CD14-positive monocyte (primary cell): ENCODE measurements at regions not wholly inside any gene's neighbourhood (a gene's known extent, or its start where the extent isn't known, plus 50 kb on each side); places are given as distances from the start of the nearest gene placed in this dataset.

Experiments
- DNase-seq, 3 donors: peaks; one replicate each; pipeline ENCODE4 v3.0.0-alpha.2; 2011 to 2022
- H2AFZ ChIP-seq: 2 replicates; pipeline ENCODE4 v1.6.0; 2012; ENCODE audit warnings: mild to moderate bottlenecking, low read depth, low read length, inconsistent platforms; ENCODE audit not compliant: insufficient read depth, poor library complexity, severe bottlenecking
- H3K27ac ChIP-seq, 2 donors: 1 replicate in 1 of 2; 2 replicates in 1 of 2; pipeline ENCODE4 v1.5.1; 2012 to 2013; ENCODE audit warnings: low read length in 2 of 2, control low read depth in 1 of 2, inconsistent platforms in 1 of 2, low read depth in 1 of 2, mild to moderate bottlenecking in 1 of 2
- H3K27me3 ChIP-seq, 2 donors: one replicate each; pipeline versions ENCODE4 v1.6.0 to v1.6.1; 2011 to 2013; ENCODE audit warnings: low read length in 2 of 2; ENCODE audit not compliant: control insufficient read depth in 2 of 2, insufficient read depth in 2 of 2
- H3K36me3 ChIP-seq, 2 donors: replicated peaks in 1 of 2; 1 replicate in 1 of 2; 2 replicates in 1 of 2; pipeline versions ENCODE4 v1.5.1 to v1.6.1; 2012 to 2013; ENCODE audit warnings: low read length in 2 of 2, control low read depth in 1 of 2, inconsistent platforms in 1 of 2, mild to moderate bottlenecking in 1 of 2; ENCODE audit not compliant: insufficient read depth in 2 of 2, control insufficient read depth in 1 of 2
- H3K4me1 ChIP-seq, 2 donors: 1 replicate in 1 of 2; 2 replicates in 1 of 2; pipeline versions ENCODE4 v1.5.1 to v1.6.1; 2012 to 2013; ENCODE audit warnings: low read length in 2 of 2, control low read depth in 1 of 2, inconsistent platforms in 1 of 2, mild to moderate bottlenecking in 1 of 2, moderate library complexity in 1 of 2; ENCODE audit not compliant: insufficient read depth in 2 of 2, control insufficient read depth in 1 of 2
- H3K4me2 ChIP-seq: replicated peaks from 2 replicates; pipeline ENCODE3; 2012; ENCODE audit warnings: low read length, moderate library complexity, mild to moderate bottlenecking; ENCODE audit not compliant: poor library complexity, severe bottlenecking; ENCODE audit errors: extremely low read depth
- H3K4me3 ChIP-seq, 3 experiments: fragments of 200-600 bp in 1 of 3; sonication (generic) in 1 of 3; replicated peaks in 1 of 3; 1 replicate in 2 of 3; 2 replicates in 1 of 3; pipeline ENCODE4 v1.5.1; 2011 to 2013; ENCODE audit warnings: low read length in 3 of 3, mild to moderate bottlenecking in 3 of 3, control low read depth in 2 of 3, low read depth in 2 of 3, inconsistent platforms in 1 of 3, moderate library complexity in 1 of 3
- H3K79me2 ChIP-seq: 2 replicates; pipeline ENCODE4 v1.6.0; 2012; ENCODE audit warnings: mild to moderate bottlenecking, control low read depth, inconsistent platforms, low read length, moderate library complexity; ENCODE audit not compliant: insufficient read depth
- H3K9ac ChIP-seq: 2 replicates; pipeline ENCODE4 v1.6.0; 2017; ENCODE audit warnings: low read length, mild to moderate bottlenecking; ENCODE audit not compliant: insufficient read depth, poor library complexity, severe bottlenecking
- H3K9me3 ChIP-seq, 2 donors: replicated peaks in 1 of 2; 1 replicate in 1 of 2; 2 replicates in 1 of 2; pipeline versions ENCODE4 v1.5.1 to v1.6.1; 2012 to 2013; ENCODE audit warnings: low read length in 2 of 2, control low read depth in 1 of 2; ENCODE audit not compliant: control insufficient read depth in 1 of 2, insufficient read depth in 1 of 2
- H4K20me1 ChIP-seq: 2 replicates; pipeline ENCODE4 v1.6.0; 2012; ENCODE audit warnings: mild to moderate bottlenecking, low read length, control low read depth, moderate library complexity; ENCODE audit not compliant: insufficient read depth
- H3K27ac Mint-ChIP-seq, 7 donors: one replicate each; pipeline ENCODE4 v1.8.0; 2020; ENCODE audit warnings: mild to moderate bottlenecking in 7 of 7, mixed read lengths in 7 of 7, moderate library complexity in 6 of 7, inconsistent platforms in 2 of 7
- H3K27me3 Mint-ChIP-seq, 3 donors: one replicate each; pipeline ENCODE4 v1.8.0; 2021 to 2022; ENCODE audit warnings: low read depth in 3 of 3, mild to moderate bottlenecking in 3 of 3, mixed read lengths in 3 of 3, moderate library complexity in 3 of 3, inconsistent platforms in 1 of 3
- H3K36me3 Mint-ChIP-seq, 2 donors: one replicate each; pipeline ENCODE4 v1.8.0; 2020; ENCODE audit warnings: mixed read lengths in 2 of 2, inconsistent platforms in 1 of 2, mild to moderate bottlenecking in 1 of 2
- H3K4me1 Mint-ChIP-seq: one replicate; pipeline ENCODE4 v1.8.0; 2020; ENCODE audit warnings: mild to moderate bottlenecking, mixed read lengths
- H3K4me3 Mint-ChIP-seq, 2 donors: one replicate each; pipeline ENCODE4 v1.8.0; 2020; ENCODE audit warnings: mild to moderate bottlenecking in 2 of 2, mixed read lengths in 2 of 2, moderate library complexity in 1 of 2
- H3K9me3 Mint-ChIP-seq, 7 donors: one replicate each; pipeline ENCODE4 v1.8.0; 2020 to 2022; ENCODE audit warnings: mixed read lengths in 7 of 7, mild to moderate bottlenecking in 6 of 7, moderate library complexity in 6 of 7, inconsistent platforms in 2 of 7
- WGBS: methylation state at CpG from one replicate; pipeline ENCODE4 v1.1.5; 2013; ENCODE audit warnings: missing lambda C conversion rate; ENCODE audit not compliant: insufficient coverage; 5-methylcytosine and 5-hydroxymethylcytosine counted together
- intact Hi-C, 2 donors: fragments of 100-400 bp; cut with micrococcal nuclease; formaldehyde crosslinking; loops; one replicate each; pipeline versions ENCODE4 v1.15.0 to v1.15.1; 2023
- TF ChIP-seq, protein P1 (sequence below): fragments of 200-600 bp; IDR thresholded peaks from one replicate; pipeline ENCODE4 v1.8.0; 2022; ENCODE audit warnings: antibody characterized with exemption, mild to moderate bottlenecking

DNA sequence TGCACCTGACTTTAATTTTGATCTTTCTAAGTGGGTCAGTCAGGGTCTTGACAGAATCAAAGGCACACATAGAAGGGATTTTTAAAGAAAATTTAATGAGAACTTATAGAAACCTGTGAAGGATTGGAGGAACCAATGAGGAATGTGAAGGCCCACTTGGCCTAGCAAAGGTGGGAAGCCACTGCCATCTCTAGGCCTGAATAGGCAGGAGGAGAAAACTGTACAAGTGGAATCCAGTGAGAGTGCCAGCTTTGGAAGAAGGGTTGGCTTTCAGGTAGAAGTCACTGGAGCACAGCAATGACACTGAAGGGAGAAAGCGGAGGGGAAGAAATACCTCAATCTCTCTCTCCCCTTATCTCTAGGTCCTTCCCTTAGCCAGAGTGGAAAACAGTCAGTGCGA lies 380.7 kb upstream of the KCNMB2 start:
- Histone ChIP-seq H3K27ac (no peak overlapping the region), H4K20me1 (no peaks in the 10 kb centered on the region), H3K4me2 (no peak overlapping the region), H3K36me3 (no peaks in the 10 kb centered on the region), H3K9ac (no peak overlapping the region), H3K27me3 (no peaks in the 10 kb centered on the region), H2AFZ (no peak overlapping the region), H3K4me1 (peaks cover 0 to 2% of the 10 kb centered on the region in 2 donors), H3K9me3 (no peaks in the 10 kb centered on the region), H3K4me3 (no peak overlapping the region), H3K79me2 (no peaks in the 10 kb centered on the region)
- no peaks in the 10 kb centered on the region for H3K36me3 Mint-ChIP-seq
- intact Hi-C loops: no loop called here
- peaks cover 7% of the 10 kb centered on the region for H3K4me1 Mint-ChIP-seq
- no peak for DNase-seq
- TF ChIP-seq, protein P1, sequence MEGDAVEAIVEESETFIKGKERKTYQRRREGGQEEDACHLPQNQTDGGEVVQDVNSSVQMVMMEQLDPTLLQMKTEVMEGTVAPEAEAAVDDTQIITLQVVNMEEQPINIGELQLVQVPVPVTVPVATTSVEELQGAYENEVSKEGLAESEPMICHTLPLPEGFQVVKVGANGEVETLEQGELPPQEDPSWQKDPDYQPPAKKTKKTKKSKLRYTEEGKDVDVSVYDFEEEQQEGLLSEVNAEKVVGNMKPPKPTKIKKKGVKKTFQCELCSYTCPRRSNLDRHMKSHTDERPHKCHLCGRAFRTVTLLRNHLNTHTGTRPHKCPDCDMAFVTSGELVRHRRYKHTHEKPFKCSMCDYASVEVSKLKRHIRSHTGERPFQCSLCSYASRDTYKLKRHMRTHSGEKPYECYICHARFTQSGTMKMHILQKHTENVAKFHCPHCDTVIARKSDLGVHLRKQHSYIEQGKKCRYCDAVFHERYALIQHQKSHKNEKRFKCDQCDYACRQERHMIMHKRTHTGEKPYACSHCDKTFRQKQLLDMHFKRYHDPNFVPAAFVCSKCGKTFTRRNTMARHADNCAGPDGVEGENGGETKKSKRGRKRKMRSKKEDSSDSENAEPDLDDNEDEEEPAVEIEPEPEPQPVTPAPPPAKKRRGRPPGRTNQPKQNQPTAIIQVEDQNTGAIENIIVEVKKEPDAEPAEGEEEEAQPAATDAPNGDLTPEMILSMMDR: no peak
- no peak overlapping the region for H3K27ac Mint-ChIP-seq
- no peak overlapping the region for H3K4me3 Mint-ChIP-seq
- H3K9me3 Mint-ChIP-seq: peaks cover 0 to 1% (median 0%) of the 10 kb centered on the region in 7 donors
- no CpG with 5 or more reads among the region's 2 CpGs for WGBS
- peaks cover 0 to 2% (median 0%) of the 10 kb centered on the region in 3 donors for H3K27me3 Mint-ChIP-seq

DNA sequence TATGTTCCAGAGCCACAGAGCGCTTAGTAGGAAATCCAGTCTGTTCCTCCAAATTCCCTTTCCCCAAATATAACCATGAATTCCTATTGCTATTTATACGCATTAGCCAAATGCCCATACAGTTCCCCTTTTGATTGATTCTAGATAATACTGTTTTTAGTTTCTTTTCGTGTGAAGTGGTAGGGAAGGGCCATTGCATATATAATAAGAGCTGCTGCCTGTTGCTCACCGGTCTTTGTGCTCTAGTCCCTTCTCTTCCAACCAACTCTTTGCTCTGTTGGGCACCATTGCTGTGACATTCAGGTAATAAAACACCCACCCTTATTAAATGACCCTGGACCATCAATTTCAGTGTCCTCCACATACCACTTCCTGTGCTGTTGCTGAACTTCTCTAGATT lies 379.9 kb upstream of the KCNMB2 start:
- H3K4me3 ChIP-seq: no peak overlapping the region
- H3K4me2 ChIP-seq: peak overlapping the region; percentile 34
- DNase-seq: no peak
- H3K9me3 ChIP-seq: no peaks in the 10 kb centered on the region
- TF ChIP-seq, protein P1: no peak
- H2AFZ ChIP-seq: no peak overlapping the region
- no peaks in the 10 kb centered on the region for H4K20me1 ChIP-seq
- Mint-ChIP-seq H3K4me3 (peak overlapping the region in 1 of 2 donors; percentile 56), H3K9me3 (peaks cover 0 to 2% (median 0%) of the 10 kb centered on the region in 7 donors), H3K4me1 (peaks cover 7% of the 10 kb centered on the region), H3K27ac (peak overlapping the region in 1 of 7 donors; percentile 50), H3K27me3 (peaks cover 0 to 2% (median 0%) of the 10 kb centered on the region in 3 donors), H3K36me3 (no peaks in the 10 kb centered on the region)
- H3K36me3 ChIP-seq: no peaks in the 10 kb centered on the region
- WGBS: no CpG with 5 or more reads among the region's 4 CpGs
- no peaks in the 10 kb centered on the region for H3K27me3 ChIP-seq
- H3K9ac ChIP-seq: no peak overlapping the region
- no peak overlapping the region for H3K27ac ChIP-seq
- intact Hi-C loops: no loop called here
- H3K4me1 ChIP-seq: peaks cover 0 to 2% of the 10 kb centered on the region in 2 donors
- no peaks in the 10 kb centered on the region for H3K79me2 ChIP-seq
